ENCODE measurements at regions not wholly inside any gene's neighbourhood (a gene's known extent, or its start where the extent isn't known, plus 50 kb on each side); places are given as distances from the start of the nearest gene placed in this dataset.

DNA sequence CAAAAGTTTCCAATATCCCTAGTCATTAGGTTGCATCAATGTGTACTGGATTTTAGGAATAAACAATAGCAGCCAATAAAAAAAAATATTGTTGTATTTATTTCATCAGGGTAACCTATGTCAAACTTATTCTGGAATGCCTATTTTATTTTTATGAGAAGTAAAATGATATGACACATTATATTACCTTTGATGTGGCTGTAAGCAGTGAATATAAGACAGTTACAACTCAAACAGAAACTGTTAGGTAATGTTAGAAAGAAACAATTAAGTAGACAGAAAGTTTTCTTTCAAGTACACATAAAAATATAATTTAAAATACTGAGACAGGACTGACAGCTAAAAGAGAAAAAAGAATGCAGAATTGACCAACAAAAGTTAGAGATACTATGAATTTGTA is 65.5 kb downstream of the GNG10 start:
- no peak for TF ChIP-seq POLR2A (IDR thresholded peaks at IDR 0.05)
- TF ChIP-seq, protein P1, sequence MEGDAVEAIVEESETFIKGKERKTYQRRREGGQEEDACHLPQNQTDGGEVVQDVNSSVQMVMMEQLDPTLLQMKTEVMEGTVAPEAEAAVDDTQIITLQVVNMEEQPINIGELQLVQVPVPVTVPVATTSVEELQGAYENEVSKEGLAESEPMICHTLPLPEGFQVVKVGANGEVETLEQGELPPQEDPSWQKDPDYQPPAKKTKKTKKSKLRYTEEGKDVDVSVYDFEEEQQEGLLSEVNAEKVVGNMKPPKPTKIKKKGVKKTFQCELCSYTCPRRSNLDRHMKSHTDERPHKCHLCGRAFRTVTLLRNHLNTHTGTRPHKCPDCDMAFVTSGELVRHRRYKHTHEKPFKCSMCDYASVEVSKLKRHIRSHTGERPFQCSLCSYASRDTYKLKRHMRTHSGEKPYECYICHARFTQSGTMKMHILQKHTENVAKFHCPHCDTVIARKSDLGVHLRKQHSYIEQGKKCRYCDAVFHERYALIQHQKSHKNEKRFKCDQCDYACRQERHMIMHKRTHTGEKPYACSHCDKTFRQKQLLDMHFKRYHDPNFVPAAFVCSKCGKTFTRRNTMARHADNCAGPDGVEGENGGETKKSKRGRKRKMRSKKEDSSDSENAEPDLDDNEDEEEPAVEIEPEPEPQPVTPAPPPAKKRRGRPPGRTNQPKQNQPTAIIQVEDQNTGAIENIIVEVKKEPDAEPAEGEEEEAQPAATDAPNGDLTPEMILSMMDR (IDR thresholded peaks at IDR 0.05 in 4 of 5, conservative IDR thresholded peaks at IDR 0.05 in 1 of 5), result no peak
- no peak overlapping the region for H3K4me3 ChIP-seq
- in situ Hi-C loops (cut with MboI; ENCODE audit: low sequenced_read_pairs in 4 of 4) (loop anchor here in 1 of 4 donors (25.0 kb wide), 1 partner anchor 90 kb away; the partner anchor contains the start of gene DNAJC25), intact Hi-C loops (cut with DNase I; ENCODE audit: low total_unique reads) (no loop called here)
- H3K27me3 ChIP-seq, result no peaks in the 10 kb centered on the region
- ATAC-seq, result no peak
- H3K27ac ChIP-seq, result no peak overlapping the region
- H3K4me1 ChIP-seq, result no peaks in the 10 kb centered on the region
- H3K9me3 ChIP-seq, result no peaks in the 10 kb centered on the region
- no peak for DNase-seq
- no peaks in the 10 kb centered on the region for H3K36me3 ChIP-seq

DNA sequence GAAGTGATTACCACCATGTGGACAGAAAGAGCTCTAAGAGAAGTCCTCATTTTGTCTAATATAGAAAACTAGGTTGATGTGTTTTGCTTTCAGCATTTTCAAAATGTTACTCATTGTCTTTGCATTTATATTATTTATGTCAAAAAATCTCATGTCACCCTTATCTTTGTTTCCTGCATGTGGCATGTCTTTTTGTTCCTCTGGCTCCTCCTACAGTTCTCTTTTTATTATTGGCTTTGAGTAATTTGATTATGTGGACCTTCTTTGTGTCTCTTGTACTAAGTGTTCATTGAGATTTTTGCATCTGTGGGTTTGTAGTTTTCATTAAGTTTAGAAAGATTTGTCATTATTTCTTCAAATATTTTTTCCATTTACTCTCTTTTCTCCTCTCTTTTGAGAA is 58.8 kb downstream of the GNG10 start:
- intact Hi-C loops (cut with DNase I; ENCODE audit: low total_unique reads) (no loop called here), in situ Hi-C loops (cut with MboI; ENCODE audit: low sequenced_read_pairs in 4 of 4) (no loop called here)
- Histone ChIP-seq H3K27ac (no peak overlapping the region), H3K4me3 (no peak overlapping the region), H3K36me3 (no peaks in the 10 kb centered on the region), H3K4me1 (no peaks in the 10 kb centered on the region), H3K27me3 (no peaks in the 10 kb centered on the region), H3K9me3 (no peaks in the 10 kb centered on the region)
- DNase-seq (no peak), ATAC-seq (no peak)
- TF ChIP-seq, protein P1 (IDR thresholded peaks at IDR 0.05 in 4 of 5, conservative IDR thresholded peaks at IDR 0.05 in 1 of 5), result no peak
- no peak for TF ChIP-seq POLR2A (IDR thresholded peaks at IDR 0.05)

All from gastrocnemius medialis (tissue), 4 donors.